Stomach (tissue), 8 donors: ENCODE measurements at regions not wholly inside any gene's neighbourhood (a gene's known extent, or its start where the extent isn't known, plus 50 kb on each side); places are given as distances from the start of the nearest gene placed in this dataset.
"Not testable (repeated sequence)": the region's sequence is repeated elsewhere in the genome, so short reads cannot be mapped to it uniquely, and the experiment has no call there.

ENCODE experiments used
- DNase-seq, 2 donors: peaks; one replicate each; pipeline versions ENCODE4 v3.0.0 to v3.0.0-alpha.2; 2013 to 2019
- H3K27ac ChIP-seq, 5 donors: fragments of 200-600 bp in 4 of 5; sonication (generic) in 4 of 5; one replicate each; pipeline ENCODE4 v1.5.1; 2013 to 2019; ENCODE audit warnings: mild to moderate bottlenecking in 1 of 5, moderate library complexity in 1 of 5
- H3K27me3 ChIP-seq, 3 donors: fragments of 200-600 bp; sonication (generic); one replicate each; pipeline ENCODE4 v1.5.1; 2017 to 2019; ENCODE audit warnings: mixed run types in 1 of 3
- H3K36me3 ChIP-seq, 4 donors: fragments of 200-600 bp; sonication (generic); 1 replicate in 3 of 4; 2 replicates in 1 of 4; pipeline ENCODE4 v1.5.1; 2016 to 2019
- H3K4me1 ChIP-seq, 4 donors: fragments of 200-600 bp; sonication (generic); one replicate each; pipeline ENCODE4 v1.5.1; 2016 to 2019
- H3K4me3 ChIP-seq, 4 donors: fragments of 200-600 bp; sonication (generic) in 3 of 4; one replicate each; pipeline ENCODE4 v1.5.1; 2016 to 2019; ENCODE audit warnings: mild to moderate bottlenecking in 1 of 4
- H3K9me3 ChIP-seq, 4 donors: fragments of 200-600 bp; sonication (generic); one replicate each; pipeline ENCODE4 v1.5.1; 2016 to 2019
- EP300 ChIP-seq: sonication (generic); formaldehyde crosslinking; IDR thresholded peaks from one replicate; pipeline ENCODE4 v1.6.1; 2017; ENCODE audit warnings: antibody characterized with exemption
- POLR2A ChIP-seq, 4 donors: fragments of 450-650 bp; IDR thresholded peaks; one replicate each; pipeline ENCODE4 v1.6.1; 2016; ENCODE audit warnings: antibody characterized with exemption in 4 of 4, control low read depth in 2 of 4, mild to moderate bottlenecking in 1 of 4, moderate library complexity in 1 of 4
- POLR2AphosphoS5 ChIP-seq, 3 donors: sonication (generic); formaldehyde crosslinking; IDR thresholded peaks; one replicate each; pipeline ENCODE4 v1.6.1; 2016; ENCODE audit warnings: antibody characterized with exemption in 3 of 3
- WGBS, 5 donors: extraction: QIAGEN DNeasy Blood & Tissue Kit in 3 of 5; methylation state at CpG; one replicate each; pipeline versions ENCODE4 v1.1.5 to v1.1.7; 2013 to 2018; 5-methylcytosine and 5-hydroxymethylcytosine counted together
- intact Hi-C: fragments of 100-400 bp; cut with DNase I; formaldehyde crosslinking; loops from one replicate; pipeline ENCODE4 v1.15.1; 2023; ENCODE audit warnings: low total_unique reads
- TF ChIP-seq, protein P1 (sequence below), 7 experiments: fragments of 450-650 bp in 4 of 7; fragments of 200-600 bp in 3 of 7; sonication (generic) in 3 of 7; IDR thresholded peaks; one replicate each; pipeline ENCODE4 v1.5.1; 2016 to 2019; ENCODE audit warnings: antibody characterized with exemption in 7 of 7, control low read depth in 2 of 7, mild to moderate bottlenecking in 1 of 7
- donor health status: healthy with polysubstance abuse.
- donor health status: Bipolar disorder and iron deficiency.
- donor health status: healthy.

DNA sequence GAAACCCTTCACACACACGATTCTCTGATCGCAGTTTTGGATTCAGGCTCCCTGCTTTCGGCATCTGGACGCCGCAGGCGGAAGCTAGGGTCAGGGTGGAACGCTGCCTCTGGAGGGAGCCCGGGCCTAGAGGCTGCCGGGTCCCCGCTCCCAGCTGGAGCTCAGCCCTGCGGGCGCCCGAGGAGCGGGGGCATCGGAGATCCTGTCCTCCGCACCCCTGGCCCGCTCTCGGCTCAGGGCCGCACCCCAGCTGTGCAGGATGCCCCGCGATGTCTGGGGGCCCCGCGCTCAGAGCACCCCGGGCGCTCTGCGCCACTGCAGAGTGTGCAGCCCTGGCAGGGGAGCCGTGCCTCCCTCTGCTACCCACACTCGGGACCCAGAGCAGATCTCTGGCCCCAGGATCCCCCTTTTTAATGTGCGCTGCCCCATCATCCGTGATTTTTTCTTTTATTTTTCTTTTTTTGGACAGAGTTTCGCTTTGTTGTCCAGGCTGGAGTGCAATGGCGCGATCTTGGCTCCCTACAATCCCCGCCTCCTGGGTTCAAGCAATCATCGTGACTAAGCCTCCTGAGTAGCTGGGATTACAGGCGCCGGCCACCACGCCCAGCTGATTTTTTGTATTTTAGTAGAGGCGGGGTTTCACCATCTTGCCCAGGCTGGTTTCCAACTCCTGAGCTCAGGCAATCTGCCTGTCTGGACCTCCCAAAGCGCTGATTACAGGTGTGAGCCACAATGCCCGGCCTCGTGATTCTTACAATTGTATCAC, 54.8 kb upstream of the TUBA3E start:
- DNase-seq, result no peak
- Histone ChIP-seq H3K4me1 (peaks cover 0 to 17% (median 7%) of the 10 kb centered on the region in 4 donors), H3K9me3 (no peaks in the 10 kb centered on the region), H3K36me3 (no peaks in the 10 kb centered on the region), H3K27me3 (peaks cover 0 to 52% (median 24%) of the 10 kb centered on the region in 3 donors), H3K27ac (no peak overlapping the region), H3K4me3 (peak overlapping the region; percentile 19 to 37 (median 26))
- intact Hi-C loops, result no loop called here
- TF ChIP-seq, protein P1, sequence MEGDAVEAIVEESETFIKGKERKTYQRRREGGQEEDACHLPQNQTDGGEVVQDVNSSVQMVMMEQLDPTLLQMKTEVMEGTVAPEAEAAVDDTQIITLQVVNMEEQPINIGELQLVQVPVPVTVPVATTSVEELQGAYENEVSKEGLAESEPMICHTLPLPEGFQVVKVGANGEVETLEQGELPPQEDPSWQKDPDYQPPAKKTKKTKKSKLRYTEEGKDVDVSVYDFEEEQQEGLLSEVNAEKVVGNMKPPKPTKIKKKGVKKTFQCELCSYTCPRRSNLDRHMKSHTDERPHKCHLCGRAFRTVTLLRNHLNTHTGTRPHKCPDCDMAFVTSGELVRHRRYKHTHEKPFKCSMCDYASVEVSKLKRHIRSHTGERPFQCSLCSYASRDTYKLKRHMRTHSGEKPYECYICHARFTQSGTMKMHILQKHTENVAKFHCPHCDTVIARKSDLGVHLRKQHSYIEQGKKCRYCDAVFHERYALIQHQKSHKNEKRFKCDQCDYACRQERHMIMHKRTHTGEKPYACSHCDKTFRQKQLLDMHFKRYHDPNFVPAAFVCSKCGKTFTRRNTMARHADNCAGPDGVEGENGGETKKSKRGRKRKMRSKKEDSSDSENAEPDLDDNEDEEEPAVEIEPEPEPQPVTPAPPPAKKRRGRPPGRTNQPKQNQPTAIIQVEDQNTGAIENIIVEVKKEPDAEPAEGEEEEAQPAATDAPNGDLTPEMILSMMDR (IDR thresholded peaks at IDR 0.05), result no peak
- no peak for TF ChIP-seq POLR2AphosphoS5 (IDR thresholded peaks at IDR 0.05)
- no peak for TF ChIP-seq POLR2A (IDR thresholded peaks at IDR 0.05)
- TF ChIP-seq EP300, result no peak
- WGBS, 5 donors, result 22 to 43% (median 42%) methylated on average over 32 to 42 of the region's 42 CpGs

DNA sequence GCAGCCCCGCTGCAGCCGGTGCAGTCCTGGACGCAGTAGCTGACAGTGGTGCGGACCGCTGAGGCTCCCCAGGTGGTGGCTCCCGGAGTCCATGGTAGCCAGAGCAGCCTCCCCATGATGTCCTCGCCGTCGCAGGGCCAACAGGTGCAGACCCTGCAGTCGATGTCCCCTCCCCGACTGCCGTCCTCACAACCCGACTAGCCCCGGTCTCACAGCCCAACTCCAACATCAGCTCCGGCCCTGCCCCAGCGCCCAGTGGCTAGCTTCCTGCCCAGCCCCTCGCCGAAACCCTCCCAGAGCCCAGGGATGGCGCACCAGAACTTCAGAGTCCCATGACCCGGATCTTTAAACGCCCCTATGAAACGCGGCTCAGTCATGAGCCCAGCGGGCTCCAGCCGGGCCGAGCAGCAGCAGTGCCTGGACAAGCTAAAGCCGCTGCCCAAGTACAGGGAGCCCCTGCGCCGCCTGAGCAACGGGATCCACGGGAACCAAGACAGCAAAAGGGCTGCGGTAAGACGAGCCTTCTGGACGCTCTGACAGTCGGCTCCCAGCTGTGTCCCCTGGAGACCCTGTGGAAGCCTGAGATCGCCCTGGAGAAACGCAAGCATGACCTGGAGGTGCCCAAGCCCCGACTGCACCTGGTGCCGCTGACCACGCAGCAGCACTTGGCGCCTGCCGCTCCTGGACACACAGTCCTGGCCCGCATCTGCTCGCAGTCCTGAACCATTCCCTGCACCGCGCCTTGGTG, 53.8 kb upstream of the TUBA3E start:
- no peak for DNase-seq
- intact Hi-C loops, result no loop called here
- no peak overlapping the region for H3K4me3 ChIP-seq

DNA sequence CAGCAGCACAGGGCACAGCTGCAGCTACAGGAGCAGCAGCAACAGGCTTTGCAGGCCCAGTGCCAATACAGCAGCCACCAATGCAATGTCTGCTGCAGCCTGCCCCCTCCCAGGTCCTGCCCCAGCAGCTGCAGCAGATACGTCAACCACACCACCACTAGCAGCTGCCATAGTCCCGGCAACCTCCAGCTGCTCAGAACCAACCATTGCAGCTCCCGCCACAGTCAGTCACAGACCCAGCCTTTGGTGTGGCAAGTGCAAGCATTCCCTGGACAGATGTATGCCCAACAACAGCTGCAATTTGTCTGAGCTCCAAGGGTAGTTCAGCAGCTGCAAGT, 53.3 kb upstream of the TUBA3E start:
- no peak overlapping the region for H3K4me3 ChIP-seq
- no peak overlapping the region for H3K27ac ChIP-seq
- 45 to 57% (median 53%) methylated on average over 2 to 3 of the region's 3 CpGs for whole genome bisulfite sequencing, 5 donors
- intact Hi-C loops, result no loop called here
- H3K36me3 ChIP-seq, result no peaks in the 10 kb centered on the region
- TF ChIP-seq POLR2A (IDR thresholded peaks at IDR 0.05) (no peak), POLR2AphosphoS5 (IDR thresholded peaks at IDR 0.05) (no peak), EP300 (no peak)
- TF ChIP-seq, protein P1 (IDR thresholded peaks at IDR 0.05), result no peak
- no peaks in the 10 kb centered on the region for H3K9me3 ChIP-seq
- H3K4me1 ChIP-seq, result peaks cover 0 to 17% (median 7%) of the 10 kb centered on the region in 4 donors
- peaks cover 0 to 62% (median 24%) of the 10 kb centered on the region in 3 donors for H3K27me3 ChIP-seq
- no peak for DNase-seq

More for the DNA sequence above, 53.8 kb upstream of the TUBA3E start:
- TF ChIP-seq POLR2A (IDR thresholded peaks at IDR 0.05) (no peak), POLR2AphosphoS5 (IDR thresholded peaks at IDR 0.05) (no peak), EP300 (no peak)
- TF ChIP-seq, protein P1 (IDR thresholded peaks at IDR 0.05), result no peak
- H3K27ac ChIP-seq, result no peak overlapping the region
- WGBS, 5 donors, result 21 to 52% (median 42%) methylated on average over 14 to 46 of the region's 46 CpGs
- H3K4me1 ChIP-seq, result peaks cover 0 to 17% (median 7%) of the 10 kb centered on the region in 4 donors
- H3K27me3 ChIP-seq, result peaks cover 0 to 57% (median 24%) of the 10 kb centered on the region in 3 donors
- no peaks in the 10 kb centered on the region for H3K9me3 ChIP-seq
- H3K36me3 ChIP-seq, result no peaks in the 10 kb centered on the region

DNA sequence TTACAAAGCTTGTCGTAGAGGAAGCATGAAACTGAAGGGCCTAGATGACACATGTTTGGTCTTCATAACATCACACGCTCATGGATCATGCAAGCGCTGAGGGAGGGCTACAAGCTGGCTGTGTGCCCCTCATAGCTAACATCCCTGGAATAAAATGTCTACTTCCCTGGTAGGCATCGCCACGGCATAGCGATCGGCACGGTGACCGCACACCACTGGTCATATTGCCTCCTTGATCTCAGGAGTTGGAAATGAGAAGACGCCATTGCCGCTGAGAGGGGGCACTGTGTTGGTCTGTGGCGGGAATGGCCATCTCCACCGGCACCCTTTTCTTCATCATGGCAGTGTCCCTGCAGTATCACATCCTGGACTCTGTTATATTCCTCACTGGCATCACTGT, 50.1 kb upstream of the TUBA3E start:
- 86 to 90% (median 89%) methylated on average over 13 of the region's 13 CpGs for WGBS, 5 donors
- intact Hi-C loops, H3K36me3 ChIP-seq, H3K9me3 ChIP-seq, H3K4me3 ChIP-seq, H3K27ac ChIP-seq, DNase-seq: not testable (repeated sequence)
- H3K4me1 ChIP-seq, result peaks cover 0 to 15% (median 7%) of the 10 kb centered on the region in 4 donors
- H3K27me3 ChIP-seq, result peaks cover 0 to 66% (median 18%) of the 10 kb centered on the region in 3 donors
